ENCODE measurements at regions not wholly inside any gene's neighbourhood (a gene's known extent, or its start where the extent isn't known, plus 50 kb on each side); places are given as distances from the start of the nearest gene placed in this dataset.
A peak's percentile ranks its signal among the peaks of the same experiment; 100 is the strongest.

- no peak overlapping the region for H3K4me3 ChIP-seq (ENCODE audit: low read depth, low read length)
- TF ChIP-seq, protein P1, sequence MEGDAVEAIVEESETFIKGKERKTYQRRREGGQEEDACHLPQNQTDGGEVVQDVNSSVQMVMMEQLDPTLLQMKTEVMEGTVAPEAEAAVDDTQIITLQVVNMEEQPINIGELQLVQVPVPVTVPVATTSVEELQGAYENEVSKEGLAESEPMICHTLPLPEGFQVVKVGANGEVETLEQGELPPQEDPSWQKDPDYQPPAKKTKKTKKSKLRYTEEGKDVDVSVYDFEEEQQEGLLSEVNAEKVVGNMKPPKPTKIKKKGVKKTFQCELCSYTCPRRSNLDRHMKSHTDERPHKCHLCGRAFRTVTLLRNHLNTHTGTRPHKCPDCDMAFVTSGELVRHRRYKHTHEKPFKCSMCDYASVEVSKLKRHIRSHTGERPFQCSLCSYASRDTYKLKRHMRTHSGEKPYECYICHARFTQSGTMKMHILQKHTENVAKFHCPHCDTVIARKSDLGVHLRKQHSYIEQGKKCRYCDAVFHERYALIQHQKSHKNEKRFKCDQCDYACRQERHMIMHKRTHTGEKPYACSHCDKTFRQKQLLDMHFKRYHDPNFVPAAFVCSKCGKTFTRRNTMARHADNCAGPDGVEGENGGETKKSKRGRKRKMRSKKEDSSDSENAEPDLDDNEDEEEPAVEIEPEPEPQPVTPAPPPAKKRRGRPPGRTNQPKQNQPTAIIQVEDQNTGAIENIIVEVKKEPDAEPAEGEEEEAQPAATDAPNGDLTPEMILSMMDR (IDR thresholded peaks at IDR 0.05; ENCODE audit: low read depth, low read length, missing control alignments) = no peak
- DNase-seq (ENCODE audit: low read depth) = no peak
These were observed 261.9 kb upstream of the LYZL1 start for GRCh38 chr10:29026802-29027580.

DNA sequence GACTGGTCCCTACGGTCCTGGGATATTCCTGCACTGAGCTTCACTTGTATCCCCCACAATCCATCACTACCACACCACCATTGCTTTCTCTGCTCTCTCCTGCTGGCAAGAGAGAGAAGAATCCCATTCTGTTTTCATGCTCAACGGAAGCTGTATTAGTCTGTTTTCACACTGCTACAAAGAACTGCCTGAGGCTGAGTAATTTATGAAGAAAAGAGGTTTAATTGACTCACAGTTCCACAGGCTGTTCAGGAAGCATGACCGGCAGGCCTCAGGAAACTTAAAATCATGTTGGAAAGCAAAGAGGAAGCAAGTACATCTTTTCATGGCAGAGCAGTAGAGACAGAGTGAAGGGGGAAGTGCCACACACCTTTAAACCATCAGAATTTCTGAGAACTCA, 260.4 kb upstream of the LYZL1 start:
- TF ChIP-seq, protein P1 (IDR thresholded peaks at IDR 0.05; ENCODE audit: low read depth, low read length, missing control alignments) = no peak
- DNase-seq (ENCODE audit: low read depth) = no peak
- H3K4me3 ChIP-seq (ENCODE audit: low read depth, low read length) = no peak overlapping the region

DNA sequence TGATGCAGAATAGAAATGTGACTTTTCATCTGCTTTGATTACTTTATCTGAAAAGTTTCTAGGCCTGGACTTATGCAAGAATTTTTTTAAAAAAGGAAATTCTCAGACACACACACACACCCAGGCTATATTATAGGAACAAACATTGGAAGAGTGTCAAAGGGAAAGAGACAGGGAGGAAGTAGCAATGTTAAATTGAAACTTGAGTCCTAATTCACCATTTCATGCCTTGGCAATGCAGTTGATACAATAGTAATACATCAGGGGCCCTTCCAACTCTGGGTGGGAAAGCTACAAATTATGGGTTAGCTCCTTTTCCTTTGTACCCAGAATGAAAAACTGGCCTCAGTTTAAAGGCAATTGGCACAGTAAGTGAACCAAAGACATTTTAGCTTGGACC, 258.0 kb upstream of the LYZL1 start:
- TF ChIP-seq, protein P1 (IDR thresholded peaks at IDR 0.05; ENCODE audit: low read depth, low read length, missing control alignments) = no peak
- no peak overlapping the region for H3K4me3 ChIP-seq (ENCODE audit: low read depth, low read length)

DNA sequence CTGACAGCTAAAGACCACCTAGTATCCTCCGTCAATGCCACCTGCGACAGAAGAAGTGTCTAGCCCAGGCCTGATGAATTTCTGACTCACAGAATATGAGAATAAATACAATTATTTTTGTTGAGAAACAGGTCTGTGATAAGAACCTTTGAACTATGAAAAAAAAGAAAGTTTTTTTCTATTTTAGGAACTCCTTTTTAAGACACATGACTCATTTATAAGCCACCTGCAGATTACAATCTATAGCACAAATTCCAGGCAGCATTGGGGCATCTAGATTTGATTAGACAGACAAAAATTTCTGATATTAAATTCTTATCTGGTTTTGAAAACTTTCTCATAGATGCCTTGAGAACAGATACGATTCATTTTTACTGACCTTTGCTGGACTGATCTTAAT, 256.7 kb upstream of the LYZL1 start:
- no peak overlapping the region for H3K4me3 ChIP-seq (ENCODE audit: low read depth, low read length)
- DNase-seq (ENCODE audit: low read depth) = no peak
- TF ChIP-seq, protein P1 (IDR thresholded peaks at IDR 0.05; ENCODE audit: low read depth, low read length, missing control alignments) = no peak

More for the DNA sequence above, 258.0 kb upstream of the LYZL1 start:
- no peak for DNase-seq (ENCODE audit: low read depth)

DNA sequence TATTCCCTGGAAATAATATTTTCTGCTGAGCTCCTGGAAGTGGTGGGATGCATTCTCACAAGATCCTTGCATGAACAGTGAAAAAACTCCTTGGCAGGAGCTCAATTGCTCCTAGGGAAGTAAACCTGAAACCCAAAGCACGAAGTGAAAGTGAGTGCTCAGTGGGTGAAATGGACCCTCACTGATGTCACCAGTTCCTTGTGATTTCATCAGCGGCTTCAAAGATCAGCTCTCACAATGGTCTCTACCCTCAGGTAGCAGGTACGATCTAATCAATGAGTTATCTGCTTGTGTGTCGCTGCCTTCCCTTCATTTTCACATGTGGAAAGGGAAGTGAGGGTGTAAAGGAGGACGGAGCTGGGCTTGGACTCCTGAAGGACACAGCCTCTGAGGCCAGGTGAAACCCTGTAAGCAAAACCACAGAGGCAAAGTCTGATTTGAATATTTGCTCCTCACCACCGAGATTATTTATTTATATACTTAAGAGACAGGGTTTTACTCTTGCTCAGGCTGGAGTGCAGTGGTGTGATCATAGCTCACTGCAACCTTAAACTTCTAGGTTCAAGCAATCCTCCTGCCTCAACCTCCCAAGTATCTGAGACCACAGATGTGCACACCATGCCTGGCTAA, 255.4 kb upstream of the LYZL1 start:
- H3K4me3 ChIP-seq (ENCODE audit: low read depth, low read length) = peak overlapping the region; percentile 17; the same call in 1 of the 2 replicates
- peak; percentile 38 for DNase-seq (ENCODE audit: low read depth)
- TF ChIP-seq, protein P1 (IDR thresholded peaks at IDR 0.05; ENCODE audit: low read depth, low read length, missing control alignments) = no peak

DNA sequence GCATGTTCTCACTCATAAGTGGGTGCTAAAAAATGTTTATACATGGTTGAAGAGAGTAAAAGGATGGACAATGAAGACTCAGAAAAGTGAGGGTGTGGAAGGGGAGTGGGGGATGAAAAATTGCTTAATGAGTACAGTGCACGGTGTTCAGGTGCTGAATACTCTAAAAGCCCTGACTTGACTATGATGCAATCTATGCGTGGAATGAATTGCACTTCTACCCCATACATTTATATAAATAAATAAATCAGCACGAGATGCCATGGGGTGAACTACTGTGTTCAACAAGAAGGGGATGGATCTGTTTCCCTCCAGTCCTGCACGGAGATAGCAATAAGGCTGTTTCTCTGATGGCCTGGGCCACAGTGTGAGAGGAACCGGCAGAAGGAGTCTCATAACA, 254.3 kb upstream of the LYZL1 start:
- H3K4me3 ChIP-seq (ENCODE audit: low read depth, low read length) = no peak overlapping the region
- TF ChIP-seq, protein P1 (IDR thresholded peaks at IDR 0.05; ENCODE audit: low read depth, low read length, missing control alignments) = no peak
- DNase-seq (ENCODE audit: low read depth) = no peak
